HCT116 (cell line): ENCODE measurements at regions not wholly inside any gene's neighbourhood (a gene's known extent, or its start where the extent isn't known, plus 50 kb on each side); places are given as distances from the start of the nearest gene placed in this dataset.

Experiments used
- ATAC-seq: fragments of 200-7000 bp; cut with Tn5 transposase; 2 replicates; pipeline ENCODE4 v1.9.1; 2020; ENCODE audit warnings: mild to moderate bottlenecking, moderate library complexity
- BruUV-seq: library from RNA; stranded (reverse); fragments of 400-500 nt; replicated peaks from 2 replicates; lab custom pipeline; 2021; lab: Mats Ljungman, UMichigan
- CTCF ChIA-PET: fragments of 300-600 bp; sonication (Branson Sonifier 250); formaldehyde crosslinking; loops from one replicate; lab custom pipeline; 2021; ENCODE audit warnings: antibody characterized with exemption; lab: Charles Lee
- POLR2A ChIA-PET: fragments of 300-600, 350-600 bp; sonication (Branson Sonifier 250); formaldehyde crosslinking; loops from one replicate; lab custom pipeline; 2021; ENCODE audit warnings: antibody characterized with exemption; lab: Charles Lee
- RAD21 ChIA-PET, 2 experiments: fragments of 300-600 bp; sonication (Branson Sonifier 250); formaldehyde crosslinking; loops; one replicate each; lab custom pipeline; 2023; ENCODE audit warnings: low total read pairs in 2 of 2; ENCODE audit not compliant: uncharacterized antibody in 2 of 2, unreplicated experiment in 2 of 2, low non-redundant PET in 1 of 2; lab: Charles Lee
- DNase-seq: peaks from one replicate; pipeline ENCODE4 v3.0.0-alpha.2; 2010; ENCODE audit warnings: low read depth, low spot score
- H2AFZ ChIP-seq: fragments of 200-600 bp; shearing (Covaris generic), sonication (generic); 2 replicates; pipeline ENCODE4 v1.6.1; 2017; ENCODE audit warnings: low read depth, mixed run types, mixed read lengths, antibody characterized with exemption, low read length; ENCODE audit not compliant: poor library complexity, severe bottlenecking
- H3K27ac ChIP-seq: 2 replicates; pipeline ENCODE4 v1.5.1; 2012; ENCODE audit warnings: low read depth, low read length
- H3K27me3 ChIP-seq: fragments of 200-600 bp; sonication (generic); 2 replicates; pipeline ENCODE4 v1.6.1; 2016; ENCODE audit warnings: mixed run types, low read length, mixed read lengths; ENCODE audit not compliant: insufficient read depth
- H3K36me3 ChIP-seq, 2 experiments: fragments of 200-500 bp in 1 of 2; fragments of 200-600 bp in 1 of 2; sonication (Bioruptor generic) in 1 of 2; sonication (generic) in 1 of 2; 2 replicates each; pipeline versions ENCODE4 v1.5.1 to v1.6.1; 2014 to 2016; ENCODE audit warnings: low read length in 2 of 2, inconsistent platforms in 1 of 2, mixed read lengths in 1 of 2, mixed run types in 1 of 2; ENCODE audit not compliant: insufficient read depth in 2 of 2, control insufficient read depth in 1 of 2
- H3K4me1 ChIP-seq, 2 experiments: fragments of 200-600 bp in 1 of 2; sonication (generic) in 1 of 2; 2 replicates each; pipeline versions ENCODE4 v1.5.1 to v1.6.1; 2012 to 2017; ENCODE audit warnings: low read length in 2 of 2, inconsistent platforms in 1 of 2, mild to moderate bottlenecking in 1 of 2, mixed read lengths in 1 of 2, mixed run types in 1 of 2, moderate library complexity in 1 of 2; ENCODE audit not compliant: insufficient read depth in 2 of 2, control insufficient read depth in 1 of 2
- H3K4me2 ChIP-seq: fragments of 200-600 bp; sonication (generic); 2 replicates; pipeline ENCODE4 v1.6.1; 2017; ENCODE audit warnings: mixed run types, low read length, mixed read lengths
- H3K4me3 ChIP-seq, 2 experiments: fragments of 200-600 bp in 1 of 2; sonication (generic) in 1 of 2; replicated peaks in 1 of 2; 2 replicates each; pipeline ENCODE4 v1.5.1; 2011 to 2016; ENCODE audit warnings: low read length in 2 of 2, control low read depth in 1 of 2, low read depth in 1 of 2, mild to moderate bottlenecking in 1 of 2, mixed read lengths in 1 of 2, mixed run types in 1 of 2
- H3K79me2 ChIP-seq: fragments of 200-600 bp; sonication (generic); 2 replicates; pipeline ENCODE4 v1.6.1; 2017; ENCODE audit warnings: mild to moderate bottlenecking, mixed run types, low read length, moderate library complexity, mixed read lengths; ENCODE audit not compliant: insufficient read depth
- H3K9ac ChIP-seq: fragments of 200-600 bp; sonication (generic); 2 replicates; pipeline ENCODE4 v1.6.1; 2016; ENCODE audit warnings: low read length, mixed read lengths
- H3K9me2 ChIP-seq: fragments of 200-600 bp; sonication (generic), shearing (Covaris generic); 2 replicates; pipeline ENCODE4 v1.6.1; 2017; ENCODE audit warnings: mixed run types, mild to moderate bottlenecking, moderate library complexity; ENCODE audit not compliant: insufficient read depth
- H3K9me3 ChIP-seq, 2 experiments: fragments of 200-500 bp in 1 of 2; fragments of 200-600 bp in 1 of 2; sonication (Bioruptor generic) in 1 of 2; sonication (generic) in 1 of 2; 2 replicates each; pipeline ENCODE4 v1.6.1; 2014 to 2017; ENCODE audit warnings: low read length in 2 of 2, mixed read lengths in 2 of 2, inconsistent platforms in 1 of 2, low read depth in 1 of 2, mild to moderate bottlenecking in 1 of 2, mixed run types in 1 of 2, moderate library complexity in 1 of 2; ENCODE audit not compliant: control insufficient read depth in 1 of 2, insufficient read depth in 1 of 2
- H4K20me1 ChIP-seq: fragments of 200-600 bp; sonication (generic), shearing (Covaris generic); 2 replicates; pipeline ENCODE4 v1.6.1; 2017; ENCODE audit warnings: mixed run types, mild to moderate bottlenecking, moderate library complexity; ENCODE audit not compliant: insufficient read depth
- CBX3 ChIP-seq: IDR thresholded peaks from 2 replicates; pipeline ENCODE4 v1.6.1; 2012; ENCODE audit warnings: low read depth
- CEBPB ChIP-seq: IDR thresholded peaks from 2 replicates; pipeline ENCODE4 v1.6.1; 2012; ENCODE audit warnings: low read depth
- EGR1 ChIP-seq: IDR thresholded peaks from 2 replicates; pipeline ENCODE4 v1.6.1; 2012; ENCODE audit warnings: low read depth
- POLR2AphosphoS5 ChIP-seq: IDR thresholded peaks from 2 replicates; pipeline ENCODE4 v1.6.1; 2011; ENCODE audit warnings: mild to moderate bottlenecking, low read depth, low read length, moderate library complexity
- REST ChIP-seq: IDR thresholded peaks from 2 replicates; pipeline ENCODE4 v1.6.1; 2012; ENCODE audit warnings: low read depth
- TCF7L2 ChIP-seq: IDR thresholded peaks from 2 replicates; pipeline ENCODE4 v1.7.0; 2011; ENCODE audit warnings: borderline replicate concordance, inconsistent platforms; ENCODE audit not compliant: insufficient read depth, insufficient read length; ENCODE audit errors: extremely low read depth
- YY1 ChIP-seq: IDR thresholded peaks from 2 replicates; pipeline ENCODE4 v1.6.1; 2011; ENCODE audit warnings: low read length, low read depth, moderate library complexity, mild to moderate bottlenecking; ENCODE audit not compliant: insufficient replicate concordance; ENCODE audit errors: extremely low read depth
- ZFX ChIP-seq: fragments of 450-650 bp; IDR thresholded peaks from 2 replicates; pipeline ENCODE4 v1.6.1; 2017
- ZNF274 ChIP-seq: fragments of 200-500 bp; sonication (Bioruptor generic); IDR thresholded peaks from 2 replicates; pipeline ENCODE4 v1.6.1; 2014; ENCODE audit warnings: mild to moderate bottlenecking, low read depth, low read length, inconsistent platforms
- intact Hi-C: fragments of 100-400 bp; cut with micrococcal nuclease; formaldehyde crosslinking; loops from 2 replicates; pipeline ENCODE4 v1.10.0; 2022

GRCh38 chr6:50333696-50334095 lies 284.0 kb upstream of the DEFB112 start:
- Histone ChIP-seq H3K9me3 (peaks cover 8 to 26% of the 10 kb centered on the region in 2 experiments; a peak in 2 of 4 replicates), H3K4me2 (no peak overlapping the region), H3K27me3 (no peaks in the 10 kb centered on the region), H3K4me3 (no peak overlapping the region), H3K36me3 (no peaks in the 10 kb centered on the region), H3K27ac (no peak overlapping the region), H3K9me2 (no peaks in the 10 kb centered on the region), H3K9ac (no peak overlapping the region), H3K79me2 (no peaks in the 10 kb centered on the region), H2AFZ (no peak overlapping the region), H4K20me1 (no peaks in the 10 kb centered on the region), H3K4me1 (no peaks in the 10 kb centered on the region)
- ATAC-seq (no peak), DNase-seq (no peak)
- ChIA-PET POLR2A (no interaction called here), CTCF (no interaction called here), RAD21 (no interaction called here)
- no TSS peak for BruUV-seq
- TF ChIP-seq YY1 = no peak
- no peak for TF ChIP-seq CEBPB
- no peak for TF ChIP-seq EGR1
- no peak for TF ChIP-seq POLR2AphosphoS5
- no peak for TF ChIP-seq REST
- no peak for TF ChIP-seq ZFX
- TF ChIP-seq TCF7L2 = no peak
- no peak for TF ChIP-seq CBX3
- TF ChIP-seq ZNF274 = no peak
- intact Hi-C loops = no loop called here
